SKM-1 treated with dmso at 0.1 percent for 144 hours (cell line): ENCODE measurements at regions not wholly inside any gene's neighbourhood (a gene's known extent, or its start where the extent isn't known, plus 50 kb on each side); places are given as distances from the start of the nearest gene placed in this dataset.

ENCODE experiments used
- DNase-seq: peaks from one replicate; lab custom pipeline; 2025; ENCODE audit not compliant: unreplicated experiment; lab: John Stamatoyannopoulos, UW

DNA sequence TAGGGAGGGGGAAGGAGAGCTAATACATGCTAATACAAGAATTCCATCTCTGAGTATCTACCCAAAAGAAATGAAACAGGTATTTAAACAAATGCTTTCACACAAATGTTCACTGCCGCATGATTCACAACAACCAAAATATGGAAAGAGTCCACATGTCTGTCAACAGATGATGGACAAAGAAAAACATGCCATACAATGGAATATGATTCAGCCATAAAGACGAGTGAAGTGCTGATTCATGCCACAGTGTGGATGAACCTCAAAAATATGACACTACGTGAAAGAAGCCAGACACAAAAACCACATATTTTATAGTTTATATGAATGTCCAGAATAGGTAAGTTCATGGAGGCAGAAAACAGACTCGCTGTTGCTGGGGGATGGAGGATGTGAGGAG, 321.4 kb downstream of the FOXL1 start:
- DNase-seq: no peak

DNA sequence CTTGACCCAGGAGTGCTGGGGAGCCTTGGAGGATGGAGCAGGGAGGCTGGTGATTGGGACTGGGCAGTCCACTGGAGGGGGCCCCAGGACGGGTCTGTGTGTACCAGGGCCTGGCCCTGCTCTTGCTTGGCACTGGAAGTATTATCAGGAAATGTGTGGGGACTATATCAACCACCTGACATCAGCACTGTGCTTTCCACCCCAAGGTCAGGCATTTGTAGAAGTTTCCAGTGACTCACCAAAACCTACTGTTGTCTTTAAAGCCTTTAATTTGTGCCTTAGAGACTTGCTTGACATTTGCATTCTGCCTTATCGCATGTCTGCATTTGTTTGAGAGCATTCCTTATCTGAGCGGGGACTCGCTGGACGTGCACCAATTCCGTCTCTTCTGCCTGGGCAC, 323.1 kb downstream of the FOXL1 start:
- no peak for DNase-seq

DNA sequence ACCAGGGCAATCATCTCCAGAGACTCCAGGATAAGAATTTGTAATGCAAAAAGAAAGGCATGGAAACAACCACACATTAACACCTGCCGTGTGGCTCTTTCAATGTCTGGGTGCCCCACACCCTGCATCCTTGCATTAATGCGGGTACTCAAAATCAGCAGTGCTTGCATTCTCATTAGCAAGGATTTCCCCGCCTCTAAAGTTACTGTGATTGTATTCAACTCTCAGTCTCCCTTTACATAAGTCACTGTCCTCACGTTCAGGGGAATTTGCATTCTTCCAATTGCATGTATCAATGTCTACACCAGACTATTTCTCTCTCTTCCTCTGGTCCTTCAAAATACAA, 324.3 kb downstream of the FOXL1 start:
- no peak for DNase-seq

DNA sequence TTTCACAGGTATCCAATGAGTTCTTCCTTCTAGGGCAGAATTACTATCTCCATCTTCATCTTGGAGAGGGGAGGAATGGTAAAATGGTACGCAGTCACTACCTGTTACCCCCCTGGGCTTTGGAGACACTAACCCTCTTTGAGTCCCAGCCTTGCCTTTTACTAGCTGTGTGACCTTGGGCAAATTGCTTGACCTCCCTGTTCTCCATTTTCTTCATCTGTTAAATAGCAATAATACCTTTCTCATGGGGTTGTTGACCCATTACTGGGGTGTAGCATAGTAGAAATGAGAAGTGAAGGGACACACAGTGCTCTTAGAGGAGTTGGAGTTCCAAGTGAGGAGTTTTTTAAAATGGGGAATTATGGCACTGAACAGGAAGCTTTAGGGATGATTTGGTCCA, 324.7 kb downstream of the FOXL1 start:
- DNase-seq: no peak

DNA sequence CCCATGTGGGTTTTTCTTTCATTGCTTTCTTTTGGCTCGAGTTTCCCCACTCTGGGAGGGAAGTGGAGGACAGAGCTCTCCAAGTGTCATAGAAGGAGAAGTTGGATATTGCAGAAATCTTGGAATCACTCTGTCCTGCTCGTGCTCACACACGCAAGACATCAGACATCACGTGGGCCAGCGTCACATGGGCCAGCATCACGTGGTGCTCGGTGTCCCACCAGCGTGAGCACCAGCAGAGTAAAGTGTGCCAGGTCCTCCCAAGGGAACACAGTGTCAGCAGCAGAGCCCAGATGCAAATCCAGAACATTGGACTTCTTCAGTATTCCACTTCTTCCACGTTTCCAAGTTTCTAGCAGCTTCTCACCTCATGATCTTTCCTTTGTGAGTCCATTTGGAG, 327.0 kb downstream of the FOXL1 start:
- DNase-seq: no peak

DNA sequence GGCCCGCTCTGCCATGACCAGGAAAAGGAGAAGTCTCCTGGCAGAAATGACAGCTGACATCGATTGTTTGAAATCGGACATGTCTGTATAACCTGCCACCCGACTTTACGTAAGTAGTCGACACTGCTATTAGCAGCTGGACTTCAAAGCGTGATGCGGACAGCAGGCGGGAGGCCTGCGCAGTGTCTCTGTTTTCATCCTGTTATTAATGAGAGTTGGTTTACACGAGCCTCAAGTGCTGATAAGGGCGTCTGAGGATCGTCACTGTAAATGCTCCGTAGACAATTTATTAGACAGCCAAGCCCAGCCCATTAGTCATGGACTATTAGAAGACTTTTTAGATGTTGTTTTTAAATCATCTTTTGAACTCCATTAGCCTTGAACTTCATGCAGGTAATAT, 328.3 kb downstream of the FOXL1 start:
- no peak for DNase-seq

DNA sequence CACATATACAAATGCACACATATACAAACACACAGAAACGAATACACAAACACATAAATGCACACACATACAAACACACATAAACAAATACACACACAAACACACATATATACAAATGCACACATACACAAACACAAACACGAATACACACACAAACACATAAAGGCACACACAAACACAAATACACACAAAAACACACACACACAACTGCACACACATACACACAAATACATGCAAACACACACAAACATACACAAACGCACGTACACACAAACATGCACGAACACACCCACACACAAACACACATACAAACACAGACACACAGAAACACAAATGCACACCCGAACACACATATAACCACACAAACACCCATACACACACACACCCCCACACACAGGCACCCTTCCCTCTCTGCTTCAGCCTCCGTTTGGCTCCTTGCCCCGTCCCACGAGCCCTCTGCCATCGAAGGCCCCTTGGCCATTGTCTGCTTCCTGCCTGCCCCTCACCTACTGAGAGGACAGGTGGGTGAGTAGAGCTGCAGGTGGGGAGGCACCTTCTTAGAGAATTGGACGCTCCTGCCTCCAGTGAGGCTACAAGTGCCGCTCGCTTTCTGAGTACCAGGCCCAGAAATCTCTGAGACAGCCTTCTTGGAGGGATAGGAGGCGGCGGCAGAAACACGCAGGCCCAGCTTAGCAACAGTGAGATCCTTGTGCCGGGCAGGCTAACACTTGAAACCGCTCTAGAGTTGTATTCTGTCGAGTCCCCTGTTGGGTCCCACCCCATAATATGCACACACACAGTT, 331.2 kb downstream of the FOXL1 start:
- DNase-seq: no peak

DNA sequence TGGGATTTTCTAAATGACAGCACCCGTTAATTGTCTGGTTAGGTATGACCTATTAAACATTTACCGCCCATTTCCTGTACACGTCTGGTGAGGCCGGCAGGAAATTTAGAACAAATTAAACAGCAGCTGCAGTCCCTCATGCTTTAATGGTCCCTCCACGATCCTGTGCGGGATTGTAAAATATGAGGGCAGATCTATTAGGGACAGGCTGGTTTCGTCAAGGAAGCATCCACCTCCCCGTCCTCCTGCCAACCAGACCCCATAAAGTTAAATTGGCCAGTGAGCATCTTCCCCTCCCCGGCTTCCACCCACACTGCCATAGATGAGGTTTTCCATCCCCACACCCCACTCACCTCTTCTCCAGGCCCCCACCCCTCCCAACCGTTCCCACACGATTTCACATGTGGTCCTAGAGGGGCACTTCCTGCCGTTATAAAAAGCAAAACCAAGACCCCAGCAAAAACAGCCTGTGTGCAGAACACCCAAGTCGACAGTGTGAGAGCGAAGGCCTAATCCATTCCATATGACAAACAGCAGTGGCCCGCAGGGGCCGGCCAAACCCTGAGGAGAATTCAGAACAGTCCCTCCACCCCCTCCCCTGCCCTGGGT, 331.9 kb downstream of the FOXL1 start:
- no peak for DNase-seq

DNA sequence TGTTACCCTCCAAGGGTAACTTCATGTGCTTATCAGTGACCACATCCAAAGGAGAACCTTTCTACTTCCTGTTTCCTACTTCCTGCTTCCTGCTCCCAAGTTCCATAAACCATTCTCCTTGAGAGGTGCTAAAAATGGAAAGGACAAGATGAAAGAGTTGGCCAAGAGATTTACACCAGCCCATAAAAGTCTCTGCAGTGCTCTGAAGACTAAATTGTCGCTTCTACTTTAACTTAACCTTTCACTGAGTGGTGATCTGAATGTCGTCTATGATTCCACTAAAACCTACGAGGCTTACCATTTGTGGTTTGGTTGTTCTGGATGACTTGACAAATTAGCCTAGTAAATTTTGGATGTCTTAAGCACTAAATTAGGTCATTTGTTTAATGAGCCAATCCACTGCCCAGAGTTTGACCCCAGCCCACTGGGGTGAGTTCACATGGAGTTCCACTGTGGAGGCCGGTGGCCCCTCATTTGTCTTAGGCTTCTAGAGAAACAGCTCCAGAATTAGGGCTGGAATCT, 333.1 kb downstream of the FOXL1 start:
- DNase-seq: no peak

DNA sequence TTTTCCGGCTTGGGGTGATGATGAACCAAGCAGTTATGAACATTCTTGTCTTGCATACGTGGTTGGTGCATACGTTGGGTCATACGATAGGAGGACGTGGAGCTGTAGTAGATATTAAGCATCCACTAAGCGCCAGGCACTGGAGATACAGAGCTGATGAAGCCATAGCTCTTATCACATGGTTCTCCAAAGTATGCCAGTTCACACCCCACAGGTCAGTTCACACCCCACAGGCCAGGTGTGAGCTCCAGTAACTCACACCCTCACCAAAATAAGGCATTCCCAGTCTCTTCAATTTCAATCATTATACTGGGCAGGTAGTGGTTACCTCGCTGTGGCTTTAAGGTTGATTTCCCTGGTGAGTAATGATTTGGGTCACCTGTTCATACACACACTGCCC, 335.5 kb downstream of the FOXL1 start:
- no peak for DNase-seq

DNA sequence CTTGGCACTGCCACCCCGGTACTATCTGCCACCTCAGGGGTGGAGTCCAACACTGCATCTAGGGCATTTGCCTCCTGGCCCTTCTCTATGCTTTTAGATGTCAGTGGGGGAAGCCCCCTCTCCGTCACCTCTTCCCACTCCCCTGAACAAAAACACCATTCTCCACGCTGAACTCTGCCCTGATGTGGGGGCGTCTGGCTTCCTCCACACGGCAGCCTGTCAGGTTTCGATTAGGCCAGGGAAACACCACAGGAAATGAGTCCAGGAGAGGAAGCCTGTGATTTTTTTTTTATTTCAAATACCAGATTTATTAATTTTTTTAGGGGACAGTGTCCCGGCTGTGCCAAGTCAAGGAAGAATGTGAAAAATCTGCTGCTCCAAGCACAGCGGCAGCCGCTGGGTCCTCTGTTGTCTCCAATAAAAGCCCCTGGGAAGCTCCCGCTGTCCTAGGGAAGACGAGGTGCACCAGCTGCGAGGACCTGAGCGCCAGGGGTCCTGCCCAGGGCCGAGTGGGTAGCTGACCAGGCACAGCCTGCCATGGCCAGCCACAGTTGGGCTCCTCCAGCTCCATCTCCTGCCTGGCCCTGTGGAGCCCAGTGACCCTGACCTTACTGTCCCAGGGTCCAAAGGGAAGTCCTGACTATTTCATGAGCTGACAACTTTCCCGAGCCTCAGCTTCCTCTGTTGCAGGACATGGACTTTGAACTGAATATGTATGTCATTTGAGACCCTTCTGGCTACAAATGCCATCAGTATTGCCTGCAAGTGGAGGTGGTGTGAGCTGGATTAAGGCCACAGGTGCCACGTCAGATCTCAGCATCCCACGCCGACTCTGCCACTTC, 336.7 kb downstream of the FOXL1 start:
- DNase-seq: no peak

DNA sequence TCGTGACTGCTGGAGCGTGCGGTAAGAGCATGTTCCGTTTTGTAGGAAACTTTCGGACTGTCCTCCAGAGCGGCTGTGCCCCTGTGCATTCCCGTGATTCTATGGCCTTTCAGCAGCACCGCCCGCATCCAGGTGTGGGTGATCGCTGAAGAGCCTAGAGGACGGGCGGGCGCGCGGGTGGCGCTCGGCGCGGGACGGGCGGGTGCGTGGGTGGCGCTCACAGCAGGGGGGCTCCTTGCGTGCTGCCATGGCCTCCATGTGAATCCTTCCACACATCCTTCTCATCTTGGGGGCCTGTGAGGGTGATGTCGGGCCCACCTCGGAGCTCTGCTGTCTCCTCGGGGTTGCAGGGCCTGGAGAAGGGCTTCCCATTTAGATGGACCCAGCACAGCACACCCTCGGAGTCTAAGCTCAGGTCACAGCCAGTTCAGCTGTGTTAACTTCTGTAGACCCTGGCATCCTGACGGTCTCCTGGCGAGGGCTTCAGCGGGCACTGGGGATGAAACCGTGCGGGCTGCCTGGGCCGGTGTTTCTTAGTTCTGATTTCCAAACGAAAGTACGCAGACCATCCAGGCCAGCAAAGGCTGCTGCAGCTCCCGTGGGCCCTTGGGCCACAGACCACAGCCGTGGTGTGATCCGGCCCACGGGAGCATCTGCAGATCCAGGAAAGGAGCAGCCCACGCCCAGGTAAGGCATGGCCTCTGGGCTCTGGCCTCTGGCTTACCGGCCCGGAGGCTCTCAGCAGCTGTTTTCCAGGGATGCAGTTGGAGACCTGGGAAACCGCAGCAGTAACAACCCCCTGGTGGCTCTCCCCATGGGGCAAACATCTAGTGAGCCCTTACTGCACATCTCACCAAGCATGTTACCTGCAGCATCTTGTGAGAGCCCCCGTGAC, 339.4 kb downstream of the FOXL1 start:
- no peak for DNase-seq

DNA sequence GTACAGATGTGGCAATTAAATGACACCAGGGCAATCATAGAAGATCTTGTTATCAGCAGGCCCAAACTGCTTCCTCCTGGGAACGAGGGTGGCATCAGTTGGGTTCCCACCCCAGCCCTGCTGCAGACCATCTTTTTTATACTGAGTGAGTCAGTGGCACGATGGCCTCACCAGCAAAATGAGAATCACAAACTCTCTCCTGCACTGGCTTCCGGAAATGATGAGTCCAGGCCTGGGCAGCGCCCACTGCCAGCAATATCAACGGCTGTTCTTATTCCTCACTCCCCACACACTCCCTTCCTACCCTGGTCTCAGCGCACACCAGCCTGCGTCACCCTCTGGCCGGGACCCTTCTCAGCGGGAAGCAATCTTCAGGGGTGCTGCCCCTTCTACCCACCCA, 340.3 kb downstream of the FOXL1 start:
- DNase-seq: no peak

DNA sequence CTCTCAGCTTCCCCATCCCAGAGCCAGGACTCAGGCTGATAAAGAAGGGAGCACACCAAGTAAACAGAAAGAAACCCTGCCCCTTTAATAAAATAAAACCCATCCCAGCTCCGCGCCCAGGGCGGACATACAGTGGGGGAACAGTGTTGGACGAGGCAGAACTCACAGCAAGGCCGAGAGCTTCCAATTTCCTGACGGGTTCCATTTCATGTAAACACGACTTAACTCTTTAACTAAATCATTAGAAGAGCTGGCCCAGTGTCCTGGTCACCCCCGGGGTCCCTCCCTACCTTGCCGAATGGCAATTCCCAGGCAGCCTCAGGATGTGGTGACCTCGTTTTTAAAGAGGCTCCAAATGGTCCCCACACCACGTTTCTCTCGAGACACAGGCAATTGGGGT, 340.7 kb downstream of the FOXL1 start:
- no peak for DNase-seq

DNA sequence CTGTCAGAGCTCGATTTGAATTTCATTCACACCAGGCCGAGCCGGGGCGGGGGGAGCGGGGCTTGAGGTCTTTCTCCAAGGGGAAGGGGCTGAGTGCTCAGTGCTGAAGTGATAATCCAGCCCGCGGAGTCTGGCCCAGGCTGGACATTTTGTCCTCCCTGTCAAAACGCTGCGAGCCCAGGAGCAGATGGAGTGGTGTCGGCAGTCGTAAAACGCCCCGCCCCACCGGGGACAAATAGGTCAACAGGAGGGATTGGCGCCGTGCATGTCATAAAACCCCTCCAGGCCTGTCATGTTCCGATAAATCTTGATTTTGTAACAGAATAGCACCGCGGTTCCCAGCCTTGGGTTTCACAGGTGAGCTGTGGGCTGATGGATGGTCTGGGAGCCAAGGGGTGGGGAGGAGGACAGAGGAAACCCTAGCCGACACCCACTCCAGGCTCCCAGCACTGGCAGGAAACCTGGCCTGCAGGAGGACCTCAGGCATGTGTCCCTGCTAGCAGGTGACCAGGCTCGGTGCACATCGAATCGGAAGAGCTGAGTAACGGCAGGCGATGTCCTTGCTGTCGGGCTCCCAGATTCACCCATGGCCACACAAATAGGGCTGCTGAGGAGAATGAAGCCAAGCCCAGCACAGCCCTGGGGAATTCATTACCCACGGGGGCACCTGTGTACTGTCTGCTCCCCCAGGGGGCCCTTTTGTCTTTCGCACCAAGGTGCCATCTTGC, 341.4 kb downstream of the FOXL1 start:
- DNase-seq: no peak

DNA sequence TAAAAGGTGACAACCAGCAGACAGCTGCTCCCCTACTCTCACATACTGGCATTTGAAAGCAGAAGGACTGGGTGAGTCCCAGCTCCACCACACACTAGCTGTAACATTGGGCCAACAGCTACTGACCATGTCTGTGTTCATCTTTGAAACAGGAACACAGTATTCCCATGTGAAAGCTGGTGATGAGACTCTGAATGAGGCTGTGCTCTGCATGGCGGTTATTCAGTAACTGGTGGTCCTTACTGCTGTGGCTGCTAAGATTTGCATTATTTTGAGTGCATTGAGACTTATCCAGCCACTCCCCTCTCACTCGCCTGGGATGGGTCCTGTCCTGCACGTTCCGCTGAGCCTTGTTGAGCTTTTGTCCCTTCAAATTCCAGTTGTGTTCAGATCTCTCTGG, 342.9 kb downstream of the FOXL1 start:
- no peak for DNase-seq

DNA sequence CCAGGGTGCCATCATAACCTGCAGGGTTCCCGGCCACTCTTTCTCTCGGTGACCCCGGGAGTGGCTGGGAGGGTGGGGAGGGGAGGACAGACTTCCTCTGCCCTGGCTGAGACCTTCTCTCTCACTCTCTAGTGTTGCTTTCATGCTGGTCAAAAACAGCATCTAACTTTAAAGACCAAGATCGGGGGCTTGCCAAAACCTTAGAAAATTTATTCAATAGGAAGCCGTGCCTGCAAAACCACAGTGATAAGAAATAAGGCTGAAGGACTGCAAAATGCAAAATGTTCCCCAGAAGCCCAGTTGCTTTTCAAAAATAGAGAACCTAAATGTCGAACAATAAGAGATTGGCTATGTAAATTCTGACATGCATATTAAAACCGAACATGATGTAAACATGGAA, 344.0 kb downstream of the FOXL1 start:
- DNase-seq: no peak

DNA sequence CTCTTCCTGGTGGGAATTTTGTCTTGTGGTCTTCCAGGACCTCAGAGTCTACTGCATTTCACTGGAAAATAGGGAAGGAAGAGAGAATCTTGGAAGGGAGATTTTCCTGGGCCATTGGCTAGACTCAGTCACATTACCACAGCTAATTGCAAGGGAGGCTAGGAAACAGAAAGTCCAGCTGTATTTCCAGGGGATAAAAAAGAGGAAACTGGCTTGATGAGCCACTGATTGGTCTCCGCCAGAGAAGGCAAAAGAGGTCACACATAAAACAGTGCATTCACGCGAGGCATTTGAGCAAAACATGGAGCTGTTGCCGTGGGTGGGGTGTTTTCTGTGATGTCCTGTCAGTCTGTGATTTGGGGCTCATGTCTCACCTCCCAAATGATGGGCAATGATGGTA, 345.3 kb downstream of the FOXL1 start:
- DNase-seq: no peak

DNA sequence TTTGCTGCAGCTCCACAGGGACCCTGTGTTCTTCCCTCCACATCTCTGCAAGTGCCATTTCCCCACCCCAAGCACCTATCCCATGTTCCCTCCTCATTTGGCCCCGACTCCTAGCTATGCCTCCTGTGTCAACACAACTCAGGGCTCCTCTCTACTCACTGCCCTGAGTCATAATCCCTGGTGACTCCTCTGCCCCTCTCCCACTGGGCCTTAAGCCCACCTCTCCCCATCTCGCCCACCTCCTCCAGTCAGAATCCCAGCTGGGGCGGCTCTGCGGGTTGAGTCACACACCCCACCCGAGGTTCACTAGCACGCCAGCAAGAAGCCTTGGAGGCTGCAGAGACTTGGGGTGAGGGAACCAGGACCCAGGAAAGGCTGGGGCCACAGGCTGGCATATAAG, 346.2 kb downstream of the FOXL1 start:
- no peak for DNase-seq

DNA sequence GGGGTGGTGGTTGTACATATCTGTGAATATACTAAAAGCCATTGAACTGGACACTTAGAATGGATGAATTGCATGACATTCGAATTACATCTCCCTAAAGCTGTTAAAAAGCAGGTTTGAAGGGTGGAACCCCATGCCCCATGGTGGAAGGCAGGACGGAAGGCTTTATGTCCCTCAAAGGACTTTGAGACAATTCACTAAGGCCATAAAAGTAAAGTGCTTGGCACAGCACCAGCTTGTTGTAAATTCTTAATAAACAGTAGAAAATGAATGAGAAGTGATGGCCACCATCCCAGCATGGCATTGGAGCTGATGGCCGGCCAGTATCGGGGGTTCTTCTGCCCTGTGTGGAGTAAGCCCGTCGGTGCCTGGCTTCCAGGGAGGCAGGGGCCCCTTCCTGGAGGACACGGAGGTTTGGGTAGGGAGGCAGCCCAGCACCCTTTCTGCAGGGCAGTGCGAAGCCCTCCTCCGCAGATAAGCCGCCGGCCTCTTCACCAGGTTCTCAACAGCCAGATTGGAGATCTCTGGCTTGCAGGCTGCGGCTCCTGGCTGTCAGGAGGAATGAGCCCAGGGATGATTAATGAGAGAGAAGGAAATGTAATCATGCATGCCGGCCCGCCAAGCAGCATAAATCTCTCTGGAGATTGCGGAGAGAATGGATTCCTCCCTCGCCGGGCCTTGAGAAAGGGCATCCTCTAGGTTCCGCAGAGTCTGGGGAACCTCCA, 346.9 kb downstream of the FOXL1 start:
- no peak for DNase-seq
